Neuron (in vitro differentiated cells): ENCODE measurements at regions not wholly inside any gene's neighbourhood (a gene's known extent, or its start where the extent isn't known, plus 50 kb on each side); places are given as distances from the start of the nearest gene placed in this dataset.
"Not testable (repeated sequence)": the region's sequence is repeated elsewhere in the genome, so short reads cannot be mapped to it uniquely, and the experiment has no call there.

Experiments
- H2AFZ ChIP-seq: one replicate; pipeline ENCODE4 v1.6.1; 2013; ENCODE audit warnings: low read depth, mild to moderate bottlenecking, inconsistent platforms, low read length, moderate library complexity
- H3K27me3 ChIP-seq: one replicate; pipeline ENCODE4 v1.6.1; 2013; ENCODE audit warnings: low read length; ENCODE audit not compliant: insufficient read depth
- H3K36me3 ChIP-seq: one replicate; pipeline ENCODE4 v1.6.1; 2013; ENCODE audit warnings: low read length; ENCODE audit not compliant: insufficient read depth
- H3K4me1 ChIP-seq: one replicate; pipeline ENCODE4 v1.6.1; 2013; ENCODE audit warnings: low read length; ENCODE audit not compliant: insufficient read depth
- H3K4me3 ChIP-seq: 2 replicates; pipeline ENCODE4 v1.5.1; 2013; ENCODE audit warnings: mild to moderate bottlenecking, low read length, moderate library complexity
- H3K9me3 ChIP-seq: one replicate; pipeline ENCODE4 v1.6.1; 2013; ENCODE audit warnings: low read length

- Histone ChIP-seq H3K36me3 (no peaks in the 10 kb centered on the region), H3K4me3 (no peak overlapping the region), H3K27me3 (no peaks in the 10 kb centered on the region), H3K9me3 (no peaks in the 10 kb centered on the region), H2AFZ (no peak overlapping the region), H3K4me1 (no peaks in the 10 kb centered on the region)
Measured at GRCh38 chr2:195289081-195289480, 367.9 kb upstream of the SLC39A10 start.

GRCh38 chr2:195279840-195280427 is 377.1 kb upstream of the SLC39A10 start:
- Histone ChIP-seq H3K27me3 (no peaks in the 10 kb centered on the region), H3K9me3 (no peaks in the 10 kb centered on the region), H3K36me3 (no peaks in the 10 kb centered on the region), H3K4me3 (no peak overlapping the region), H2AFZ (no peak overlapping the region), H3K4me1 (no peaks in the 10 kb centered on the region)

- H3K4me3 ChIP-seq, result no peak overlapping the region
- H2AFZ ChIP-seq, result no peak overlapping the region
- H3K27me3 ChIP-seq, result no peaks in the 10 kb centered on the region
- no peaks in the 10 kb centered on the region for H3K4me1 ChIP-seq
- no peaks in the 10 kb centered on the region for H3K36me3 ChIP-seq
- H3K9me3 ChIP-seq, result no peaks in the 10 kb centered on the region
Measured at GRCh38 chr2:195270466-195271039, 386.5 kb upstream of the SLC39A10 start.

GRCh38 chr2:195269220-195269619 is 387.8 kb upstream of the SLC39A10 start:
- Histone ChIP-seq H3K27me3 (no peaks in the 10 kb centered on the region), H3K4me3 (no peak overlapping the region), H3K9me3 (no peaks in the 10 kb centered on the region), H3K36me3 (no peaks in the 10 kb centered on the region), H2AFZ (no peak overlapping the region), H3K4me1 (no peaks in the 10 kb centered on the region)

GRCh38 chr2:195257979-195258378 is 399.0 kb upstream of the SLC39A10 start:
- Histone ChIP-seq H3K4me1 (no peaks in the 10 kb centered on the region), H2AFZ (no peak overlapping the region), H3K36me3 (no peaks in the 10 kb centered on the region), H3K27me3 (no peaks in the 10 kb centered on the region), H3K9me3 (no peaks in the 10 kb centered on the region), H3K4me3 (no peak overlapping the region)

- H3K36me3 ChIP-seq, result no peaks in the 10 kb centered on the region
- H3K4me1 ChIP-seq, result no peaks in the 10 kb centered on the region
- no peak overlapping the region for H3K4me3 ChIP-seq
- H3K27me3 ChIP-seq, result no peaks in the 10 kb centered on the region
- no peak overlapping the region for H2AFZ ChIP-seq
- H3K9me3 ChIP-seq, result no peaks in the 10 kb centered on the region
Measured at GRCh38 chr2:195252018-195252417, 405.0 kb upstream of the SLC39A10 start.

- Histone ChIP-seq H2AFZ (no peak overlapping the region), H3K9me3 (no peaks in the 10 kb centered on the region), H3K27me3 (no peaks in the 10 kb centered on the region), H3K36me3 (no peaks in the 10 kb centered on the region), H3K4me1 (no peaks in the 10 kb centered on the region), H3K4me3 (no peak overlapping the region)
Measured at GRCh38 chr2:195251214-195251613, 405.8 kb upstream of the SLC39A10 start.

GRCh38 chr2:195238826-195239225 is 418.2 kb upstream of the SLC39A10 start:
- H3K4me3 ChIP-seq, result no peak overlapping the region
- H3K9me3 ChIP-seq, result no peaks in the 10 kb centered on the region
- no peaks in the 10 kb centered on the region for H3K27me3 ChIP-seq
- no peaks in the 10 kb centered on the region for H3K4me1 ChIP-seq
- H2AFZ ChIP-seq, result no peak overlapping the region
- H3K36me3 ChIP-seq, result no peaks in the 10 kb centered on the region

GRCh38 chr2:195238379-195238778 is 418.6 kb upstream of the SLC39A10 start:
- Histone ChIP-seq H3K4me1 (no peaks in the 10 kb centered on the region), H2AFZ (no peak overlapping the region), H3K9me3 (no peaks in the 10 kb centered on the region), H3K36me3 (no peaks in the 10 kb centered on the region), H3K27me3 (no peaks in the 10 kb centered on the region), H3K4me3 (no peak overlapping the region)

- H3K27me3 ChIP-seq, H3K36me3 ChIP-seq, H3K9me3 ChIP-seq, H2AFZ ChIP-seq, H3K4me1 ChIP-seq, H3K4me3 ChIP-seq: not testable (repeated sequence)
Measured at GRCh38 chr2:195228547-195228946, 428.5 kb upstream of the SLC39A10 start.

GRCh38 chr2:195214072-195214471 is 443.0 kb upstream of the SLC39A10 start:
- Histone ChIP-seq H3K9me3 (no peaks in the 10 kb centered on the region), H3K4me3 (no peak overlapping the region), H2AFZ (no peak overlapping the region), H3K4me1 (no peaks in the 10 kb centered on the region), H3K27me3 (no peaks in the 10 kb centered on the region), H3K36me3 (no peaks in the 10 kb centered on the region)

- H3K9me3 ChIP-seq, result no peaks in the 10 kb centered on the region
- no peaks in the 10 kb centered on the region for H3K27me3 ChIP-seq
- no peak overlapping the region for H3K4me3 ChIP-seq
Measured at GRCh38 chr2:195212586-195212985, 444.4 kb upstream of the SLC39A10 start.

GRCh38 chr2:195202163-195202845 is 454.7 kb upstream of the SLC39A10 start:
- H3K9me3 ChIP-seq, result no peaks in the 10 kb centered on the region
- H3K27me3 ChIP-seq, result no peaks in the 10 kb centered on the region
- no peak overlapping the region for H2AFZ ChIP-seq
- H3K36me3 ChIP-seq, result no peaks in the 10 kb centered on the region
- peaks cover 3% of the 10 kb centered on the region for H3K4me1 ChIP-seq
- H3K4me3 ChIP-seq, result no peak overlapping the region

More at GRCh38 chr2:195212586-195212985, 444.4 kb upstream of the SLC39A10 start:
- Histone ChIP-seq H2AFZ (no peak overlapping the region), H3K4me1 (no peaks in the 10 kb centered on the region), H3K36me3 (no peaks in the 10 kb centered on the region)
